ENCODE measurements at regions not wholly inside any gene's neighbourhood (a gene's known extent, or its start where the extent isn't known, plus 50 kb on each side); places are given as distances from the start of the nearest gene placed in this dataset.
"Not testable (repeated sequence)": the region's sequence is repeated elsewhere in the genome, so short reads cannot be mapped to it uniquely, and the experiment has no call there.

DNA sequence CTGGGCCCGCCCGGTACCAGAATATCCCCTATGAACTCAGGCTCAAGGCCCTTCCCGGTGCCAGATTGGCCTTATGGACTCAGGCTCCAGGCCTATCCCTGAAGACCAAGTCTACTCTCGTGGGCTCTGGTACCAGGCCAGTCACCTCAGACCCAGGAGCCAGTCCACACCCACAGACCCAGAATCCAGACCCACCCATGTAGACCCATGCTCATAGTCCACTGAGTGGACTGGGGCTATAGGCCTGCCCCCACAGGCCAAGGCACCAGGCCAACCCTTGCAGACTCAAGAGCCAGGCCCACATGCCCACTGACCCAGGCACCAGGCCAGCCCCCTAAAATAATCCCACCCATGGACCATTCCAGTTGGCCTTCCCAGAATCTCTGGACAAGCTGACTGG, 296.1 kb downstream of the CNTNAP3B start:
- TF ChIP-seq, protein P1, sequence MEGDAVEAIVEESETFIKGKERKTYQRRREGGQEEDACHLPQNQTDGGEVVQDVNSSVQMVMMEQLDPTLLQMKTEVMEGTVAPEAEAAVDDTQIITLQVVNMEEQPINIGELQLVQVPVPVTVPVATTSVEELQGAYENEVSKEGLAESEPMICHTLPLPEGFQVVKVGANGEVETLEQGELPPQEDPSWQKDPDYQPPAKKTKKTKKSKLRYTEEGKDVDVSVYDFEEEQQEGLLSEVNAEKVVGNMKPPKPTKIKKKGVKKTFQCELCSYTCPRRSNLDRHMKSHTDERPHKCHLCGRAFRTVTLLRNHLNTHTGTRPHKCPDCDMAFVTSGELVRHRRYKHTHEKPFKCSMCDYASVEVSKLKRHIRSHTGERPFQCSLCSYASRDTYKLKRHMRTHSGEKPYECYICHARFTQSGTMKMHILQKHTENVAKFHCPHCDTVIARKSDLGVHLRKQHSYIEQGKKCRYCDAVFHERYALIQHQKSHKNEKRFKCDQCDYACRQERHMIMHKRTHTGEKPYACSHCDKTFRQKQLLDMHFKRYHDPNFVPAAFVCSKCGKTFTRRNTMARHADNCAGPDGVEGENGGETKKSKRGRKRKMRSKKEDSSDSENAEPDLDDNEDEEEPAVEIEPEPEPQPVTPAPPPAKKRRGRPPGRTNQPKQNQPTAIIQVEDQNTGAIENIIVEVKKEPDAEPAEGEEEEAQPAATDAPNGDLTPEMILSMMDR (IDR thresholded peaks at IDR 0.05), result not testable (repeated sequence)
- not testable (repeated sequence) for TF ChIP-seq POLR2A (IDR thresholded peaks at IDR 0.05)
